Lung microvascular endothelial cell (primary cell): ENCODE measurements at regions not wholly inside any gene's neighbourhood (a gene's known extent, or its start where the extent isn't known, plus 50 kb on each side); places are given as distances from the start of the nearest gene placed in this dataset.

Source experiments
- DNase-seq, 2 donors: peaks; one replicate each; pipeline versions ENCODE4 v3.0.0 to v3.0.0-alpha.2; 2010; ENCODE audit warnings: low read depth in 2 of 2

DNA sequence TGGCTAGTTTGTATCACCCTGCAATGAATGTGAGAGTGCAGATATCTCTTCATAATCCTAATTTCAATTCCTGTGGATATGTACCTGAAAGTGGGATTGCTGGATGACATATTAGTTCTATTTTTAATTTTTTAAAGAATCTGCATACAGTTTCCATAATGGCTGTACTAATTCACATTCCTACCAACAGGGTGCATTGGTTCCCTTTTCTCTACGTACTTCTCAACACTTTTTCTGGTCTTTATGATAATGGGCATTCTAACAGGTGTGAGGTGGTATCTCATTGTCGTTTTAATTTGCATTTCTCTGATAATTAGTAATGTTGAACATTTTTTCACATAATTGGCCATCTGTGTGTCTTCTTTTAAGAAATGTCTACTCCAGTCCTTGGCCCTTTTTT, 927.5 kb downstream of the DTWD2 start:
- DNase-seq, result no peak

DNA sequence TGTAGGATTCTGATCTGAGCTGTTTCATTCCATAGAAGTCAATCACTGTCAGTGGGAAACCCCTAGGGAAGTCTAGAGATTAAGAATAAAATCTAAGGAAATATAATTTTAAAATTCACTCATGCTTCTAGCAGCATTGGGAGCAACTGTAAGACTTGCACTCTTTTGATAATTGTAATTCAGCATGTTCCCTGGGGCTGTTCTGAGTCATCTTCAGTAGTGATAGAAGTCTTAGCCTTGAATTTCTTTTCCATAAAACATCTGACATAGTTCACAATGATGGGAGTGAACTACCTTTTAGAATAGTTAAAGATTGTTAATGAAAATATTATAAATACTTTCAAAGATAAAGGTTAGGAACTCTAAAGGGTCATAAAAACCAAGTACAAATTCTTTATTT, 935.8 kb downstream of the DTWD2 start:
- DNase-seq, result no peak

DNA sequence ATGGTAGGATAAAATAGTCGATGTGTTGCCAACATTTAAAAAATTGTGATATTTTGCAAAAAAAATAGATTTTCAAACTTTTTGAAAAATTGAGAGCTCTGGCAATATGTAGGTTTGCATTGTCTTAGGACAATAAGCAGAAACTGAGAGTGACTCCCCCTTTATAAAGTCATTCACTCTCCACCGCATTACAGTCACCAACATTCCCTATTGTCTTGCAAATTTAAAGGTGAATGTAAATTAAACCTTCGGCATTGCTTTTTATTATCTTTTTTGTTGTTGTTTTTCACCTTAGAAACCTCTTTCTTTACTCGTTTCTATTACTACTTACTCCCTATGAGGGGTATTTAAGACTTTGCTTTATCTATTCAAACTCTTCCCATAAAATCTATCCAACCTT, 944.2 kb downstream of the DTWD2 start:
- no peak for DNase-seq

DNA sequence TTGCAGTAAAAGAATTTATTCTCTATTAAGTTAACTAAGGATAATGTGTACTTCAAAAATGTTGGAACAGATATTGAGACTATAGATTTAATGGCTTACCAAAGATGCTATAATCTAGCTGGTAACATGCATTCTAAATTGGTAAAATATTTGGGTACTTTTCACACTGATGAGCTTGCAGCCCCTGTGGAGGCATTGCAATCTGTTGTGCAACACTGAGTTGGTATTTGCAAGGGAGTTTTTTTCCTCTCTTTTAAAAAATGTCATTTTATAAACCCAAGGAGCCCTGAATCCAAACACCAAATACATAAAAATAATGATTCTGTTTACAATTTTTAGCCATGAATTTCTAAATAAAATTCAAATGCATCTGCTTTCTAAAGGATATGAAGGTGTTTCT, 944.8 kb downstream of the DTWD2 start:
- DNase-seq, result no peak

DNA sequence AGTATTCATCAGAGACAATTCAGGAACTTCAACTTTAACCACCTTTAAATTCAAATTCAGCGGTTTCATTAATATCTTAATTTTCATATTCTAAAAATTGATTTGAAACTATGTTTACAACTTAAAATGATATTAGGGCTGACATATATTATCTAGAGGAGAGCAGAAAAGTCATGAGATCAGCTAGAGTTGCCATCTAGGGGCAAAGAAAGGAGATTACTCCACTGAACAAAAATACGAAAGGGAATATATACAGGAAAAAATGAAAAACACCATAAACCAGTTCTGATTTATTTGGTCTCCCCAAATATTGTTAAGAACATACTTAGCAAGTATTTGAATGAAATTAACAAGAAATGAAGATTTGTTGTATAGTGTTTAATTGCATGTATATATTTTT, 946.3 kb downstream of the DTWD2 start:
- no peak for DNase-seq

DNA sequence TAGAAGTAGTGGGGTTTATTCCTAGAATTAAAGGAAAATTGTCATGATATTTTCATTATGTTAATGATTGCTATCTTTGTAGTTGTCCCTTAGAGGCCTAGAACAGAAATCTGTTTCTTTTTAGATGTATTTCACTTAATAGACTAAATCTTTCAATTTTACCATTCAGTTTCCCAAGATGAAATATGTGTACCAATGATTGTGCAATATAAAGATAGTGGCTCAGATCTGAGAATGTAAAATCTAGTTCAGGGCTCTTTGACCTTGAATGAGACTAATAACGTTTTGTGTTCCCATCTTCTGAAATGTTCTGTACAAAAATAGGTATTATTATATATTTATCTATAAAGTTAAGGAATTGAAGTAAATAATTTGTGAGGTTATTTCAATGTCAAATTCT, 947.9 kb downstream of the DTWD2 start:
- no peak for DNase-seq

DNA sequence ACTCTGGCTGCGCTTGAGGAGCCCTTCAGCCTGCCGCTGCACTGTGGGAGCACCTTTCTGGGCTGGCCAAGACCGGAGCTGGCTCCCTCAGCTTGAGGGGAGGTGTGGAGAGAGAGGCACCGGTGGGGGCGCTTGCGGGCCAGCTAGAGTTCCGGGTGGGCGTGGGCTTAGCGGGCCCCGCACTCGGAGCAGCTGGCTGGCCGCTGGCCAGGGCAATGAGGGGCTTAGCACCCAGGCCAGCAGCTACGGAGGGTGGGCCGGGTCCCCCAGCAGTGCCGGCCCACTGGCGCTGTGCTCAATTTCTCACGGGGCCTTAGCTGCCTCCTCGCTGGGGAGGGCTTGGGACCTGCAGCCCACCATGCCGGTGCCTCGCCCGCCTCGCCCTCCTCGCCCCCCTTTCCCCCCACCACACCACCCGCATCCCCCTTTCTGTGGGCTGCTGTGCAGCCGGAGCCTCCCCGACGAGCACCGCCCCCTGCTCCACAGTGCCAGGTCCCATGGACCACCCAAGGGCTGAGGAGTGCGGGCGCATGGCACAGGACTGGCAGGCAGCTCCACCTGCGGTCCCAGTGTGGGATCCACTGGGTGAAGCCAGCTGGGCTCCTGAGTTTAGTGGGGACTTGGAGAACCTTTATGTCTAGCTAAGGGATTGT, 954.5 kb downstream of the DTWD2 start:
- DNase-seq, result no peak

DNA sequence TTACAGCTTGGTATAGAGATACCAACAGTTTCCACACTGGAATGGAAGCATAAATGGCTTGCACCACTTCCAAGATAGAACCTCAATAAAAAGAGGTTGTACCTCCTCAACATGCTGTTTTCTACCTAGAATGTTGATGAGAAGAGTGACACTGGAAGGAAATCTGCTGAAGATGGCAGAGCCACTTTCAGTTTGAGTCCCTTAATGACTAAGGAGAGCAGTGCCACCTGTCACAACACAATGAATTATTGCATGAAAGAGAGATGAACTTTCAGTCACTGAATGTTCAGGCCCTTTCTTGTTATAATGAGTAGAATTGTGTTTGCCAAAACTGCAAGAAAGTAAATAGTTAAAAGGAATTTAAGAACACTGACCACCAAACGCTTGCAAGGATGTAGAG, 958.5 kb downstream of the DTWD2 start:
- no peak for DNase-seq

DNA sequence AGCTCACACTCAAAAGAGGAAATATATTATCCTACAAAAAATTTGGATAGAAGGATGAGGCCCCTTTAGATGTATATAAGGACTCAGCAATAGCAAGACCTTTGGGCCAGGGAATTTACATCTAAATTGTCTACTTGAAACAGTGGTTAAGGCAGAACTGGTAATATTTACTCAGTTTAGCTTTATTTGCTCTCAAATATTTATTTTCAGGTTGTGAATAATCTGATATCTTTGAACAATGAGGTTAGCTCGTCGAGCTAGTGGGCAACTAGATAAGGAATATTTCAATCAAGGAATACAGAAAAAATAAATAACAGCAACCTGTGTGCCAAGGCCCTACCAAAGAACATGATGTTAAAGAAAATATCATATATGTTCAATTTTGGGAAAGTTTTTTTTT, 966.3 kb downstream of the DTWD2 start:
- DNase-seq, result no peak

DNA sequence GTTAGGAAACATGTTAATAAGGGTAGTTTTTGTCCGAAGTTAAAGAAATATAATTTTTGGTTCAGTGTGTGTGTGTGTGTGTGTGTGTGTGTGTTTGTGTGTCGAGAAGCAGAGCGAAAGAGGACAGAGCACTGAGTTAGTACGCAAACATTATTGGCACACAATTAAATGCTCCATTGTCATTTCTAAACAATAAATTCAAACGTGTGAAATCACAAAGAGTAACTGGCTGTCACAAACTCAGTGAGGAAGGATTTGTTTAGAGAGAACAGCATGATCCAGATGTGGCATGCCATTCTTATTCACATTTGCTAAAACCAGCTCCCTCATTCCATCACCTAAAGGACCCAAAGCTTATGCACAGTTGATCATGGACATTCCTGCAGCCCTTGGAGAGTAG, 970.8 kb downstream of the DTWD2 start:
- DNase-seq, result no peak

DNA sequence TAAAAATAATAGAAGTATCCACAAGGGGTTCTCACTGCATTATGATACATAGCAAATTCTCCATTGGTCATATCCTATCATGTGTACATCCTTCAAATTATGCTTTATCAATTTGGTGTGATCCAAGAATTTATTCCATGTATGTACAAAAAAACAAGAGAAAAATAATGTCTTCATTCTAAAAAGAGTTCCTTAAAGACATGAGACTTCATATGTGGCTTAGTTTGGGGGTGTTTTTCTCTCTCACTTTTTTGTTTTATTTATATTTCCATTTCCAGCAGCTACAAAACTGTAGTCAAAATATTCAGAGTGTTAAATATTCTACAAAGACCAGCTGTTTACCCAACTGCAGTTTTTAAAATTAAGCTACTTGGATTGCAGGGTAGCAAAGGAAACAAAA, 972.0 kb downstream of the DTWD2 start:
- no peak for DNase-seq

DNA sequence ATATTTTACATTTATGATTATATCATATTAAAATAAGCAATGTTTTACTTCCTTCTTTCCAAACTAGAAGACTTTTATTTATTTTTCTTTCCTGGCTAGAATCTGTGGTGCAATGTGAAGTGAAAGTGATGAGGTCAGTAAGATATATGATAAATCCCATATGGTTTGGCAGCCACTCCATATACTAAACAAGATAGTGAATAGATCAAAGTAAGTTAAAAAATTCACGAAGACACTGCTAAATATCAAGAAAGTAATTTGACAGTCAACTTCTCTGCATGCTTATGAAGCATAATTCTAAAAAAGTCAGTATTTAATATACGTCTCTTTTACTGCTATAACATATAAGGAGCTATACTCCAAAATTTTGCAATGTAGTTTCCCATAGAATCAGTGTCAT, 972.8 kb downstream of the DTWD2 start:
- no peak for DNase-seq

DNA sequence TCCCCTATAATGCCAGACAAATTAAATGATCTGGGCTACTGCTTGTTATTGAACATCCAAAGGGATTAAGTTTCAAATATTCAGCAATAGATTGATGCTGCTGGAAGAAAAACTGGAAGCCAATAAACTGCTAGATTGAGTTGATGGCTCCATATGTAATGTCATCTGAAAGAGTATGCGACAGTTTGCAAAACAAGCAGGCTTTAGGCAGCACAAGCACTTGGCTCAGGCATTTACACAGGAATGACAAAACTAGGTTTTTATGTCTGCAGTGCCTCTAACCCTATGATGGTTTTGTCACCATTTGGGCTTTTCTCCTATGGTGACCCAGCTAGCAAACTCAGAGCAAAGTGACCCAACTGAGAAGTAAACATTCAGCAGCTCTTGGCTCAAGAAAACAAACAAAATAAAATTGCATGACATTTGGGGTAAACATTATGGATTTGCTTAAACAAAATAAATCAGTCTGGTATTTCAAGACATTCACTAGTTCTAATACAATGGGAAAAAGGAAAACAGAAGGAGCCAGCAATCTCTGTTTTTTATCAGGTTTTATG, 978.5 kb downstream of the DTWD2 start:
- DNase-seq, result no peak

DNA sequence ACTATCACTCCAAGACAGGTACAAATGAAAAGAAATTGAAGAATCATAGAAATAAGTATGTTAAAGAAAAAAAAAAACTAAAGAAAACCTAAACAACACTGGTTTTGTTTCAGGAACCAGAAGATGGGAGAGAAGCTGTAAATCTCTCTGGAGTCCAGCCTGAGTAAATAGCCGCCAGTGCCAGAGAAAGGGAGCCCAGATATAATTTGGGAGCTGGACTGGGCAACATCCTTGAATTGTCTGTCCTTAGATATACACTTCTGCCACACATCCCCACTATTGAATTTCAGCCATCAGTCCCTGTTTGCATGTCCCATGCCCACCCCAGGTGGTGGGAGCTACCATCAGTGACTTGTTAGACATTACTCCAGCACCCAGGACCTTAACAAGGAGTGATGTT, 979.6 kb downstream of the DTWD2 start:
- no peak for DNase-seq

DNA sequence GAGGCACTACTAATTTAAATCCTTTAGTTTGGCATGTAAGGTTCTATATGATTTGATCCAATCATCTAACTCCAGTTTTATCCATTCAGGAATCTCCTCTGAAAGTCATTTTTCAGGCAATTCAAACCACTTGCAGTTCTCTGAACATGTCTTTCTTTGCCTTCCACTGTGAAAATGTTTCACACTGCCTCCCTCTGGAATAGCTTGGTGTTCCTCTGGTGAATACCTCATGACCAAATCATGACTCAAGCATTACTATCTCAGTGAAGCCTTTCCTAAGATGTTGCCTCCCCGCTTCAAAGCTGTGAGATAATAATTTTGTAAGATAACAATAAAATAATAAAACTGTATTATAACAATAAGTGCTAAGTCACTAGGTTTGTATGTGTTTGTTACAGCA, 981.1 kb downstream of the DTWD2 start:
- no peak for DNase-seq

DNA sequence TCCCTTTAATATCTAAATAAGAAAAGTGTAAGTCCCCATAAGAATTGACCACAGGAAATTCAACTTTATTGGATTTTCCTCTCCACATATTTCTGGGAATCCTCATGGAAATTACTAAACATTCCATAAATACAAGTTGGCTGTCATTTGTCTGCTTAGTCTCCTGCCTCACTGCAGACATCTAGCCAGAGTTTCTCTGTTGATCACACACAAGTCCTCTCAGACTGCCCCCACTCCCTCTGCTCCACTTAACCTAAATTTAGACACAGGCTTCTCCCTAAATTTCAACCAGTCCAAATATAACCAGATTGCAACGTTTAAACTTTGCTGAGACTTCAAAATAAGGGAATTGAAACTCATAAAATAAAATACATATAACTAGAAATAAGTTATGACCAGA, 982.1 kb downstream of the DTWD2 start:
- no peak for DNase-seq

DNA sequence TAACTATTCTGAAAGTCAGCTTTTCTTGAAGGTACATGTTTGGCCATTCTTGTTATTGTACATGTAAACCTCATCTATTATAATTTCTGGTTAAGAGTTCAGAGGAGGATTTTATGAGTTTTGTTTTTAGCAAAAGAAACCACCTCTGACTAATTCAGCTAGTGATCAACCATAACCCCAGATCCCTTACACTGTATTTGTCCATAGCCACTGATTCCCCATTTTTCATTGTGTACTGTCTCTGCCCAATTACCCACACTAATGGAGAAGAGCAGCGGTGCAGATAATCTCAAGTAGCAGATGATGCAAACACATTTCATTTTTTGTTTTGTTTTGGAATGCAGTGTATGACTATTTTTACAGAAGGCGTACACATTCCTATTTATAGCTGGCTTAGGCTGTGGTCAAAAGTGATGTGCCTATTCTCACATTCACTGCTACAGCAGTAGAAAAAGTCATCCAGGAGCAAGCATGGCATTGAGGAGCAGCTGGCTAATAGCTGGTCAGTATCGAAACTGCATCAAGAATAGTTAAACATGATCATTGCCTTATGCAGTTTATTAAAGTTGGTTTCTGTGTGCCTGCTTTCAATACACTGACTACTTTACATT, 988.3 kb downstream of the DTWD2 start:
- DNase-seq, result no peak

DNA sequence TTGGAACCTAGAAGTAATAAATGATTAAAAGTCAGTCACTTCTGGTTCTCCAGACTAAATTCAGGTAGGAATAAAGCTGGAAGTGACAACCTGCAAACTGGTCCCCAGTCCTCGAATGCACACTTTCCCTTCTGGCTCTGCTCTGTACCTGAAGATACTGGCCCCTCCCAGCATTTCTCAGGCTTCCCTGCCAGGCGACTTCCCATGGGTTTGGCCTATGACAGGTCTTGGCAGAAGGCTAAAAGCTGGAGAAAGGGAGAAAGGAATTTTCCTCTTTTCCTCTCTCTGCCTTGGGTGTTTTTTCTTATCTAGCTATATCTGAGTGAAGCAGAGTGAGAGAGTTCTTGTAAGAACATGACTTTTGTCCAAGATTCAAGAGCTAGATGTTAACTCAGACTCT, 1005.7 kb downstream of the DTWD2 start:
- DNase-seq, result no peak

DNA sequence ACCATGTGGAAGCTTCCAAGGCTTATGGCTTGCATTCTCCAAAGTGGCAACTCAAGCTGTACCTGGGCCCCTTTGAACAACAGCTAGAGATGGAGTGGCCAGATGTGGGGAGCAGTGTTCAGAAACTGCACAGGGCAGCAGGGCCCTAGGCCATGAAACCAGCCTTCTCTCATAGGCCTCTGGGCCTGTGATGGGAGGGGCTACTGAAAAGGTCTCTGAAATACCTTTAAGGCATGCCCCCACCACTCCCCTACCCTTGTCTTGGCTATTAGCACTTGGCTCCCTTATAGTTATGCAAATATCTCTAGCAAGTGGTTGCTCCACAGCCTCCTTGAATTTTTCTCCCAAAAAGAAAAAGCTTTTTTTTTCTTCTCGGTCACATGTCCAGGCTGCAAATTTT, 1014.6 kb downstream of the DTWD2 start:
- DNase-seq, result no peak

DNA sequence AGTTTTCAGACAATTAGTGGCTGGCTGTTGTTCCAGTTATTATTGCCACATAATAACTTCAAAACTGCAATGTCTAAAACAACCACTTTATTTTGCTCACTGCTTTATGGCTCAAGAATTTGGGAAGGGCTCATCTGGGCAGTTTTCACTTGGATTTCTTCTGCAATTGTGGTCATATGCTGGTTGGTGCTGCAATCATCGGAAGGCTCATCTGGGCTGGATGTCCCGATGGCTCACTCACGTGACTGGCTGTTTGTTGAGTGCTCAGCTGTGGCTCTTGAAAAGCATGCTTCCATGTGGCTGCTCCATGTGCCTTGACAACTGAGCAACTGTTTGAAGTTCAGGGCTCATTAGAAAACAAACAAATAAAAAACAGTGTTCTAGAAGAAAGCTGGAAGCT, 1032.5 kb downstream of the DTWD2 start:
- no peak for DNase-seq

DNA sequence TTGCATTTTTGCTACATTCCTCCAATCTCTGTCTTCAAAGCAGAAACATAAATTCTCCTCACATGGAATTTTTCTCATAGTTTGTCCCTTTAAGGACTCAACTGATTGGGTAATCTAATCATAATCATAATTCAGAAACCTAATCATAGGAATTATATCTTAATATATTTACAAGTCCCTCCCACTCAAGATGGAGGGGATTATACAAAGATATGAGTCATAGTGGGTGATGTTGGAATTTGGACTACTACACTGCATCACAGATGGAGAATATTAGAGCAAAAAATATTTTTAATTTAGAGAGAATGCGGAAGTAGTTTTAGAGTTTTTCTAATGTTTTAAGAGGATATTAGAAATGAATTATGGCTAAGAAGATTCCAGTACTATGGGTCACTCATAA, 1034.0 kb downstream of the DTWD2 start:
- no peak for DNase-seq

DNA sequence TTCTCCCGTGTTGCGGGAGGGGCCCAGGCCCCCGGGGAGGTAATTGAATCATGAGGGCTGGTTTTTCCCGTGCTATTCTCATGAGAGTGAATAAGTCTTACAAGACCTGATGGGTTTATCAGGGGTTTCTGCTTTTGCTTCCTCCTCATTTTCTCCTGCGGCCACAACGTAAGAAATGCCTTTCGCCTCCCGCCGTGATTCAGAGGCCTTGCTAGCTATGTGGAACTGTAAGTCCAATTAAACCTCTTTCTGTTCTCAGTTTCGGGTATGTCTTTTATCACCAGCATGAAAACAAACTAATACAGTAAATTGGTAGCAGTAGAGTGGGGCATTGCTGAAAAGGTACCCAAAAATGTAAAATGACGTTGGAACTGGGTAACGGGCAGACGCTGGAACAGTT, 1035.1 kb downstream of the DTWD2 start:
- no peak for DNase-seq

DNA sequence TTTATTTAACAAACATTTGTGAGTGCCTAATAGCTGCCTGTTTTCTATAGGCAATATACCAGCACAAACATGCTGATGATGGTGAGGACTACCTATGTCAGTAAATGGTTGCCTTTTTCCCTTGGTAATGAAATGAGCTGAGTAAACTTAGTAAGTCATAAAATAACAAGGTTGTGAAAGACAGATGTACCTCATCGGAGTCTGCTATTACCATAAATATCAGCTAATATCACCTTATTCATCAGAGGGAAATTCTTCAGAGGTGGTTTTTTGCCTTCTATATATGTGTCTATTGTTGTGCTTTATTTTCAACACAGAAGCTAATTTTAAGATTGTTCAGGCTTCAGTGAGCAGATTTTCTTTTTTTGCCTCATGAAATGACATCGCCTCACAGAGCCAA, 1040.5 kb downstream of the DTWD2 start:
- no peak for DNase-seq

DNA sequence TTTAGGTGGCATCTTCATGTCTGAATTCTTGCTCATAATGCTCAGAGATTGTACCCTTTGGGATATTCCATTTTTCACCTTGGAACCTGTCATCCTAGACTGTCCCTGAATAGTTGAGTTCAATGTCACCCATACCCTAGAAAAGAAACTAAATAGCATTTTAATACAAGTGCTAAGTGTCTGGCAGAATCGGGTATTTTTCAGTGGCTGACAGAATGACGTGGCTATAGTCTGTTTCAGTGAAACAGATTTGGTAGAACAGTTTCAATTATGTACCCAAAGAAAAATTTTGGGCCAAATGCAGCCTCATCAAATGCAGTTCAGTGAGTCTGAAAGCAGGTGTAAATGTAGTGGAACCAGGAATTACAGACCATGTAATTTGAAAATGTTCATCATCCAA, 1041.2 kb downstream of the DTWD2 start:
- DNase-seq, result no peak
